ENCODE measurements at regions not wholly inside any gene's neighbourhood (a gene's known extent, or its start where the extent isn't known, plus 50 kb on each side); places are given as distances from the start of the nearest gene placed in this dataset.

GRCh38 chr15:100785181-100786138 is 94.2 kb upstream of the ALDH1A3 start:
- DNase-seq, result no peak

- DNase-seq, result no peak
Observed at GRCh38 chr15:100786139-100786531, 93.5 kb upstream of the ALDH1A3 start.

GRCh38 chr15:100786901-100787566 is 92.6 kb upstream of the ALDH1A3 start:
- DNase-seq, result no peak

- peak; percentile 31 for DNase-seq
Observed at GRCh38 chr15:100787567-100788417, 91.8 kb upstream of the ALDH1A3 start.

GRCh38 chr15:100788418-100789105 is 91.1 kb upstream of the ALDH1A3 start:
- DNase-seq, result no peak

GRCh38 chr15:100790786-100791265 is 88.8 kb upstream of the ALDH1A3 start:
- DNase-seq, result no peak

- no peak for DNase-seq
Observed at GRCh38 chr15:100794008-100794407, 85.6 kb upstream of the ALDH1A3 start.

GRCh38 chr15:100801256-100801900 is 78.3 kb upstream of the ALDH1A3 start:
- DNase-seq, result no peak

- no peak for DNase-seq
Observed at GRCh38 chr15:100802421-100803170, 77.0 kb upstream of the ALDH1A3 start.

GRCh38 chr15:100803171-100803440 is 76.5 kb upstream of the ALDH1A3 start:
- no peak for DNase-seq

- no peak for DNase-seq
Observed at GRCh38 chr15:100806157-100806556, 73.5 kb upstream of the ALDH1A3 start.

- no peak for DNase-seq
Observed at GRCh38 chr15:100807028-100807427, 72.6 kb upstream of the ALDH1A3 start.

GRCh38 chr15:100808691-100809090 is 70.9 kb upstream of the ALDH1A3 start:
- DNase-seq, result no peak

- DNase-seq, result no peak
Observed at GRCh38 chr15:100809151-100809550, 70.5 kb upstream of the ALDH1A3 start.

- DNase-seq, result no peak
Observed at GRCh38 chr15:100809587-100809986, 70.0 kb upstream of the ALDH1A3 start.

- no peak for DNase-seq
Observed at GRCh38 chr15:100810229-100810628, 69.4 kb upstream of the ALDH1A3 start.

- peak; percentile 10 for DNase-seq
Observed at GRCh38 chr15:100810831-100811230, 68.8 kb upstream of the ALDH1A3 start.

GRCh38 chr15:100812802-100813201 is 66.8 kb upstream of the ALDH1A3 start:
- no peak for DNase-seq

- DNase-seq, result no peak
Observed at GRCh38 chr15:100818927-100819326, 60.7 kb upstream of the ALDH1A3 start.

- DNase-seq, result no peak
Observed at GRCh38 chr15:100820528-100820927, 59.1 kb upstream of the ALDH1A3 start.

- DNase-seq, result no peak
Observed at GRCh38 chr15:100821327-100821726, 58.3 kb upstream of the ALDH1A3 start.

All from NCI-H2171 treated with DMSO at 0.1 percent for 48 hours (cell line).